Naive thymus-derived CD4-positive, alpha-beta T cell (primary cell): ENCODE measurements at regions not wholly inside any gene's neighbourhood (a gene's known extent, or its start where the extent isn't known, plus 50 kb on each side); places are given as distances from the start of the nearest gene placed in this dataset.

Experiments used
- ATAC-seq: fragments of 150-1000 bp; cut with Tn5 transposase; 2 replicates; pipeline ENCODE4 v1.10.0; 2021; ENCODE audit warnings: mild to moderate bottlenecking, moderate library complexity
- CTCF ChIA-PET: fragments of 350-600 bp; sonication (Branson Sonifier 250); formaldehyde crosslinking; loops from one replicate; lab custom pipeline; 2021; ENCODE audit warnings: antibody characterized with exemption; lab: Charles Lee
- POLR2A ChIA-PET: fragments of 350-600 bp; sonication (Branson Sonifier 250); formaldehyde crosslinking; loops from one replicate; lab custom pipeline; 2021; ENCODE audit warnings: antibody characterized with exemption, inconsistent platforms; lab: Charles Lee
- DNase-seq, 9 donors: peaks; one replicate each; pipeline versions ENCODE4 v3.0.0 to v3.0.0-alpha.2; 2020 to 2022; ENCODE audit warnings: mixed read lengths in 1 of 9
- H3K27ac ChIP-seq: one replicate; pipeline ENCODE4 v1.7.0; 2013; ENCODE audit warnings: mild to moderate bottlenecking, low read depth, low read length, moderate library complexity
- H3K27me3 ChIP-seq, 2 donors: one replicate each; pipeline ENCODE4 v1.7.0; 2013; ENCODE audit warnings: low read length in 2 of 2, mild to moderate bottlenecking in 2 of 2, moderate library complexity in 2 of 2; ENCODE audit not compliant: control insufficient read depth in 2 of 2, insufficient read depth in 2 of 2
- H3K36me3 ChIP-seq, 3 experiments: 1 replicate in 2 of 3; 2 replicates in 1 of 3; pipeline ENCODE4 v1.7.0; 2013; ENCODE audit warnings: low read length in 3 of 3, mild to moderate bottlenecking in 3 of 3, moderate library complexity in 1 of 3; ENCODE audit not compliant: insufficient read depth in 3 of 3, control insufficient read depth in 2 of 3
- H3K4me1 ChIP-seq, 2 donors: one replicate each; pipeline ENCODE4 v1.7.0; 2013; ENCODE audit warnings: low read length in 2 of 2, mild to moderate bottlenecking in 2 of 2, moderate library complexity in 1 of 2; ENCODE audit not compliant: control insufficient read depth in 2 of 2, insufficient read depth in 2 of 2
- H3K4me3 ChIP-seq: 2 replicates; pipeline ENCODE4 v1.7.0; 2013; ENCODE audit warnings: mild to moderate bottlenecking, low read length
- H3K9me3 ChIP-seq, 3 experiments: 1 replicate in 2 of 3; 2 replicates in 1 of 3; pipeline ENCODE4 v1.7.0; 2013; ENCODE audit warnings: low read length in 3 of 3; ENCODE audit not compliant: control insufficient read depth in 2 of 3
- H3K27ac Mint-ChIP-seq, 9 donors: one replicate each; pipeline ENCODE4 v1.8.0; 2020 to 2022; ENCODE audit warnings: mixed read lengths in 9 of 9, mild to moderate bottlenecking in 8 of 9, moderate library complexity in 5 of 9, inconsistent platforms in 2 of 9
- H3K27me3 Mint-ChIP-seq, 5 donors: one replicate each; pipeline ENCODE4 v1.8.0; 2021 to 2022; ENCODE audit warnings: mixed read lengths in 5 of 5, mild to moderate bottlenecking in 1 of 5
- H3K36me3 Mint-ChIP-seq, 5 donors: one replicate each; pipeline ENCODE4 v1.8.0; 2020 to 2022; ENCODE audit warnings: mixed read lengths in 5 of 5, mild to moderate bottlenecking in 3 of 5, inconsistent platforms in 1 of 5
- H3K4me1 Mint-ChIP-seq, 7 donors: one replicate each; pipeline ENCODE4 v1.8.0; 2020 to 2022; ENCODE audit warnings: mixed read lengths in 7 of 7, mild to moderate bottlenecking in 3 of 7, inconsistent platforms in 1 of 7
- H3K4me3 Mint-ChIP-seq, 10 donors: one replicate each; pipeline ENCODE4 v1.8.0; 2020 to 2022; ENCODE audit warnings: mild to moderate bottlenecking in 10 of 10, mixed read lengths in 10 of 10, moderate library complexity in 6 of 10, inconsistent platforms in 2 of 10
- H3K9me3 Mint-ChIP-seq, 11 donors: one replicate each; pipeline ENCODE4 v1.8.0; 2020 to 2022; ENCODE audit warnings: mixed read lengths in 11 of 11, mild to moderate bottlenecking in 4 of 11, inconsistent platforms in 1 of 11, moderate library complexity in 1 of 11
- intact Hi-C, 2 donors: fragments of 100-400 bp; cut with micrococcal nuclease; formaldehyde crosslinking; loops; one replicate each; pipeline ENCODE4 v1.15.1; 2023

GRCh38 chr6:100135977-100136376 is 142.0 kb upstream of the MCHR2 start:
- Histone ChIP-seq H3K4me1 (no peaks in the 10 kb centered on the region), H3K4me3 (no peak overlapping the region), H3K27me3 (no peaks in the 10 kb centered on the region), H3K27ac (no peak overlapping the region), H3K9me3 (no peaks in the 10 kb centered on the region), H3K36me3 (no peaks in the 10 kb centered on the region)
- Mint-ChIP-seq H3K4me3 (no peak overlapping the region), H3K27ac (no peak overlapping the region), H3K27me3 (peaks cover 0 to 6% (median 5%) of the 10 kb centered on the region in 5 donors), H3K9me3 (peaks cover 0 to 14% (median 6%) of the 10 kb centered on the region in 11 donors), H3K36me3 (peaks cover 0 to 7% (median 0%) of the 10 kb centered on the region in 5 donors), H3K4me1 (peaks cover 0 to 3% (median 0%) of the 10 kb centered on the region in 7 donors)
- no peak for ATAC-seq
- intact Hi-C loops: no loop called here
- CTCF ChIA-PET: no interaction called here
- no peak for DNase-seq
- POLR2A ChIA-PET: no interaction called here

DNA sequence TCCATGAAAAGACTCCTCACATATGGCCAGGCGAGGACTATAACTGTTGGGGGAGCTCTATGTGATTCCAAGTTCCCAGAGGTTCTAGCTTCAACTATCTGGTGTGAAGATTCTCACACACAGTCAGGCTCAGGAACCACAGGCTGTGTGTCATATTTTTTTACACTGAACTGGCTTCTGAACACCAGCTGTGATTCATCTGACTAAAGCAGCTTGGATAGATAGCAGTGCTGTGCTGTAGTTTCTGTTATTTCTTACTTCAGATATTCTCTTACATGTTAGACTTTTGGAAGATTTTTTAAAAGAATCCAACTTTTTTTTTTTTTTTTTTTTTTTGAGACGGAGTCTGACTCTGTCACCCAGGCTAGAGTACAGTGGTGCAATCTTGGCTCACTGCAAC is 140.7 kb upstream of the MCHR2 start:
- POLR2A ChIA-PET: no interaction called here
- intact Hi-C loops: no loop called here
- Histone ChIP-seq H3K27me3 (no peaks in the 10 kb centered on the region), H3K9me3 (no peaks in the 10 kb centered on the region), H3K4me1 (no peaks in the 10 kb centered on the region), H3K27ac (no peak overlapping the region), H3K4me3 (no peak overlapping the region), H3K36me3 (no peaks in the 10 kb centered on the region)
- Mint-ChIP-seq H3K4me1 (peaks cover 0 to 3% (median 0%) of the 10 kb centered on the region in 7 donors), H3K36me3 (peaks cover 0 to 7% (median 0%) of the 10 kb centered on the region in 5 donors), H3K9me3 (peaks cover 0 to 23% (median 6%) of the 10 kb centered on the region in 11 donors), H3K27ac (no peak overlapping the region), H3K27me3 (peaks cover 0 to 5% (median 0%) of the 10 kb centered on the region in 5 donors), H3K4me3 (no peak overlapping the region)
- DNase-seq: no peak
- no peak for ATAC-seq
- CTCF ChIA-PET: no interaction called here

DNA sequence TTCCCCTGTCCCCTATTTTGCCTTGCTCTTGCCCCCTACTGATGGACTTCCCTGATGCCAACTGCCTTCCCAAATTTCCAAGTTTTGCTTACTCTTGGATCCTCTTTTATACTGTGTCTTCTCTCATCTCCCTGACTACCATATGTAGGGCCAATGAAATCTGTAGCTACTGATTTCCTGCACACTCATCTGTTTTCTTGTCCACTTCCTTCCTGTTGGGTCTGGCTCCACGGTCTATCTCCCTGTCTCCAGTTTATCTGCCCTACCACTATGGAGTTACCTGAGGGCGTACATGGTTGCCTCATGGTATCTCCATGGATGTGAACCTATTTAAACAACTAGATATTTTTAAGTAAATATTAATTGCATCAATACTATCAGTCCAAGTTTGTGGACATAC is 140.3 kb upstream of the MCHR2 start:
- DNase-seq: no peak

DNA sequence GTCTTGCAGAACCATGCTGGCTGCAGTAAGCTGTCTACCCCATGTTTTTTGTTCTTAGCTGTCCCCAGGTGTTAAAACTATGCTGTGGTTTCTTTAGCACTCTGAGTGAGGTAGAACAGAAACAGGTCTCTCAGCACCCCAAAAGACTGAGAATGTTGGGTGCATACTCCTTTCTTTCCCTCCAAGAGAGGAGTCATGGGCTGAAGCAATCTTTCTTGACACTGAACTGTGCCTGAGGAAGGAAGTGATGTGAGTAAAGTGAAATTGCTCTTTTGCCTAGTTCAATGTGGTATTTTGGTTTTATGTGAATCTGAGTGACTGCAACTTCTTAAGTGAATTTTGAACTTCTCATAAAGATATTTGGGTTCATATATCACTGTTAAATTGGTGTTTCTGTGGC is 138.0 kb upstream of the MCHR2 start:
- ATAC-seq (no peak), DNase-seq (no peak)
- H3K27ac Mint-ChIP-seq: no peak overlapping the region
- CTCF ChIA-PET: no interaction called here
- no peaks in the 10 kb centered on the region for H3K9me3 ChIP-seq
- H3K4me3 ChIP-seq: no peak overlapping the region
- peaks cover 0 to 7% (median 5%) of the 10 kb centered on the region in 5 donors for H3K27me3 Mint-ChIP-seq
- no peaks in the 10 kb centered on the region for H3K27me3 ChIP-seq
- no peak overlapping the region for H3K27ac ChIP-seq
- POLR2A ChIA-PET: no interaction called here
- H3K4me1 ChIP-seq: no peaks in the 10 kb centered on the region
- intact Hi-C loops: no loop called here
- H3K4me3 Mint-ChIP-seq: no peak overlapping the region
- peaks cover 0 to 3% (median 0%) of the 10 kb centered on the region in 7 donors for H3K4me1 Mint-ChIP-seq
- no peaks in the 10 kb centered on the region for H3K36me3 ChIP-seq
- H3K36me3 Mint-ChIP-seq: peaks cover 0 to 7% (median 0%) of the 10 kb centered on the region in 5 donors
- peaks cover 0 to 23% (median 6%) of the 10 kb centered on the region in 11 donors for H3K9me3 Mint-ChIP-seq

More for the DNA sequence above, 140.3 kb upstream of the MCHR2 start:
- H3K4me1 Mint-ChIP-seq: peaks cover 0 to 3% (median 0%) of the 10 kb centered on the region in 7 donors
- H3K27me3 Mint-ChIP-seq: peaks cover 0 to 5% (median 0%) of the 10 kb centered on the region in 5 donors
- intact Hi-C loops: no loop called here
- ChIA-PET POLR2A (no interaction called here), CTCF (no interaction called here)
- ATAC-seq: no peak
- peaks cover 0 to 23% (median 6%) of the 10 kb centered on the region in 11 donors for H3K9me3 Mint-ChIP-seq
- Histone ChIP-seq H3K27ac (no peak overlapping the region), H3K9me3 (no peaks in the 10 kb centered on the region), H3K27me3 (no peaks in the 10 kb centered on the region), H3K36me3 (no peaks in the 10 kb centered on the region), H3K4me1 (no peaks in the 10 kb centered on the region), H3K4me3 (no peak overlapping the region)
- peaks cover 0 to 7% (median 0%) of the 10 kb centered on the region in 5 donors for H3K36me3 Mint-ChIP-seq
- H3K27ac Mint-ChIP-seq: no peak overlapping the region
- H3K4me3 Mint-ChIP-seq: no peak overlapping the region

DNA sequence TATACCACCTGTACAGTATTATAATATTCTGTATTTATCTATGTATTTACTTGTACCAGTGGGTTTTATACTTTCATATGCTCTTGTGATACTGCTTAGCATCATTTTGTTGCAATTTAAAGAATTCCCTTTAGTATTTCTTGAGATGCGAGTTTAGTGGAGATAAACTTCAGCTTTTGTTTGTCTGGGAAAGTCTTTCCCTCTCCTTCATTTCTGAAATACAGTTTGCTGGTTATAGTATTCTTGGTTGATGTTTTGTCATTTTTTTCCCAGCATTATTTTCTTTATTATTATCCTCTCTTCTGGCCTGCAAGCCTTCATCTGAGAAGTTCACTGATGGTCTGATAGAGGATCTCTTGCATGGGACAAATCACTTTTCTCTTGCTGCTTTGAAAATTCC is 136.6 kb upstream of the MCHR2 start:
- Mint-ChIP-seq H3K36me3 (peaks cover 0 to 7% (median 0%) of the 10 kb centered on the region in 5 donors), H3K4me3 (no peak overlapping the region), H3K9me3 (peaks cover 0 to 23% (median 6%) of the 10 kb centered on the region in 11 donors), H3K4me1 (peaks cover 0 to 3% (median 0%) of the 10 kb centered on the region in 7 donors), H3K27ac (no peak overlapping the region), H3K27me3 (peaks cover 0 to 7% (median 5%) of the 10 kb centered on the region in 5 donors)
- no peak for DNase-seq
- H3K36me3 ChIP-seq: no peaks in the 10 kb centered on the region
- no peaks in the 10 kb centered on the region for H3K27me3 ChIP-seq
- CTCF ChIA-PET: no interaction called here
- no peaks in the 10 kb centered on the region for H3K9me3 ChIP-seq
- POLR2A ChIA-PET: no interaction called here
- no peak for ATAC-seq
- H3K27ac ChIP-seq: no peak overlapping the region
- intact Hi-C loops: no loop called here
- H3K4me1 ChIP-seq: no peaks in the 10 kb centered on the region
- no peak overlapping the region for H3K4me3 ChIP-seq

DNA sequence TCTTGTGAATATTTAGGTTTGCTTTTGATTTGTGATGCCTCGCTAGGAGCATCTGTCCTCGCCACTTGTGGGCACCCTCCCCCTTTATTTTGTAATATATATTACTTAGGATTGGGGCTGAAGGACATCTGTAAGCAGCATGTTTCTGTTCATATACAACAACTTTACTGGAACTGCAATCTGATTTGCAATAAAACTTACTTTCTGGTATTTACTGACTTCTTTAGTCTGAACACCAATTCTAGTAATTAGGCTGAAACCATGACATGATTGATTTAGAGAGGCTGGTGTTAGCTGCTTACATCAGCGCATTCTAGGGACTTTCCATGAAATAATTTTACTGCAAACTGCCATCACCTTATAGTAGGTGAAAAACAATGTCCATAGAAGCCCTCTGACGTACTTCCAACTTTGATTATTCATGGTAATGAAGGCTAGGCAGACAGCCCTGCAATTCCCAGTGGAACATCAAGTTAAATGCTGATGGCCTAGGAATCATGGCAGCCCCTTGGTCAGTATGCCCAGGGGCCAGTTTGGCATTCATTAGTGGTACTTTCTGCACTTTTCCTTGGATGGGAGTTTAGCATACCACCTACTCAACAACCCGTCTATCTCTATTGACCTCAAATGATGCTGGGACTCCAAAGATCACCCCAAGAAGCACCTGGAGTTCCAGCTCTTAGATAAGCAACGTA is 132.9 kb upstream of the MCHR2 start:
- Mint-ChIP-seq H3K27ac (no peak overlapping the region), H3K36me3 (peaks cover 0 to 7% (median 0%) of the 10 kb centered on the region in 5 donors), H3K27me3 (peaks cover 2 to 24% (median 14%) of the 10 kb centered on the region in 5 donors), H3K4me1 (no peaks in the 10 kb centered on the region), H3K4me3 (no peak overlapping the region), H3K9me3 (peaks cover 0 to 19% (median 4%) of the 10 kb centered on the region in 11 donors)
- Histone ChIP-seq H3K36me3 (no peaks in the 10 kb centered on the region), H3K4me1 (no peaks in the 10 kb centered on the region), H3K4me3 (no peak overlapping the region), H3K9me3 (no peaks in the 10 kb centered on the region), H3K27ac (no peak overlapping the region), H3K27me3 (no peaks in the 10 kb centered on the region)
- CTCF ChIA-PET: no interaction called here
- intact Hi-C loops: no loop called here
- DNase-seq (no peak), ATAC-seq (no peak)
- POLR2A ChIA-PET: no interaction called here
